ENCODE measurements at regions not wholly inside any gene's neighbourhood (a gene's known extent, or its start where the extent isn't known, plus 50 kb on each side); places are given as distances from the start of the nearest gene placed in this dataset.

DNA sequence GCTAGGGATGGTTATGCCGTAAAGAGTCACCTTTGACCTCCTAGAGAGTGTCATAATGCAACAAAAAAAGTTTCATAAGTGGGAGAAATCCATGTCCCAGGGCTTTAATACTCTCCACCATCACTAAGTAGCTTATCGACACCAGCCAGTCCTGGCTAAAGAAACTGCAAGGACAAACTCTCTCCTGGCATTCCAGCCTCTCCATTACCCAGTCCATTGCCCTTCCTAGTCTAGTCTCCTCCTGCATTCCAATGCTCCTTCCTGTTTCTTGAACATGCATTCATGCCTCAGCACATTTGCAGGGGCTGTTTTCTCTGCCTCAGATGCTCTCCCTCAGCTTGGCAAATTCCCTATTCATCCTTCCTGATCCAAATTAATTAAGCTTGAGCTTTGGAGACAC is 364.1 kb downstream of the BRINP1 start:
- TF ChIP-seq, protein P1, sequence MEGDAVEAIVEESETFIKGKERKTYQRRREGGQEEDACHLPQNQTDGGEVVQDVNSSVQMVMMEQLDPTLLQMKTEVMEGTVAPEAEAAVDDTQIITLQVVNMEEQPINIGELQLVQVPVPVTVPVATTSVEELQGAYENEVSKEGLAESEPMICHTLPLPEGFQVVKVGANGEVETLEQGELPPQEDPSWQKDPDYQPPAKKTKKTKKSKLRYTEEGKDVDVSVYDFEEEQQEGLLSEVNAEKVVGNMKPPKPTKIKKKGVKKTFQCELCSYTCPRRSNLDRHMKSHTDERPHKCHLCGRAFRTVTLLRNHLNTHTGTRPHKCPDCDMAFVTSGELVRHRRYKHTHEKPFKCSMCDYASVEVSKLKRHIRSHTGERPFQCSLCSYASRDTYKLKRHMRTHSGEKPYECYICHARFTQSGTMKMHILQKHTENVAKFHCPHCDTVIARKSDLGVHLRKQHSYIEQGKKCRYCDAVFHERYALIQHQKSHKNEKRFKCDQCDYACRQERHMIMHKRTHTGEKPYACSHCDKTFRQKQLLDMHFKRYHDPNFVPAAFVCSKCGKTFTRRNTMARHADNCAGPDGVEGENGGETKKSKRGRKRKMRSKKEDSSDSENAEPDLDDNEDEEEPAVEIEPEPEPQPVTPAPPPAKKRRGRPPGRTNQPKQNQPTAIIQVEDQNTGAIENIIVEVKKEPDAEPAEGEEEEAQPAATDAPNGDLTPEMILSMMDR (conservative IDR thresholded peaks at IDR 0.05) = no peak
- Histone ChIP-seq H3K9ac (ENCODE audit: extremely low read depth, insufficient read length, low read length) (no peak overlapping the region), H3K23me2 (ENCODE audit: insufficient read length, low read depth, low read length, poor library complexity, severe bottlenecking) (no peaks in the 10 kb centered on the region), H3K4me1 (ENCODE audit: insufficient read depth, low read length) (no peaks in the 10 kb centered on the region), H2AFZ (ENCODE audit: low read length) (no peak overlapping the region), H3K56ac (ENCODE audit: insufficient read length, low read depth, low read length) (no peak overlapping the region), H4K5ac (ENCODE audit: insufficient read length, low read depth, low read length) (no peak overlapping the region), H3K79me2 (ENCODE audit: insufficient read depth, low read length) (no peaks in the 10 kb centered on the region), H2AK5ac (ENCODE audit: insufficient read length, low read length) (no peak overlapping the region), H4K20me1 (ENCODE audit: control insufficient read depth, insufficient read depth, insufficient read length) (no peaks in the 10 kb centered on the region), H3K79me1 (ENCODE audit: insufficient read depth, low read depth, low read length, poor library complexity, severe bottlenecking) (no peaks in the 10 kb centered on the region), H3K9me3 (ENCODE audit: control insufficient read depth, low read depth, low read length) (no peaks in the 10 kb centered on the region), H3K18ac (ENCODE audit: insufficient read length, low read depth, low read length) (no peak overlapping the region), H4K8ac (replicated peaks; ENCODE audit: insufficient read length, low read depth, low read length) (no peak overlapping the region), H2BK15ac (ENCODE audit: low read depth, low read length) (no peak overlapping the region), H3K4ac (ENCODE audit: low read depth, low read length) (no peak overlapping the region), H4K91ac (ENCODE audit: insufficient read length, low read depth, low read length) (no peak overlapping the region), H3K23ac (ENCODE audit: insufficient read length, low read depth, low read length) (no peak overlapping the region), H3K27ac (ENCODE audit: insufficient read length, low read depth, low read length) (no peak overlapping the region), H3K27me3 (ENCODE audit: insufficient read depth, low read length) (no peaks in the 10 kb centered on the region), H3K4me2 (ENCODE audit: insufficient read depth, insufficient read length, low read length) (no peak overlapping the region), H3K14ac (ENCODE audit: insufficient read depth, low read length) (no peak overlapping the region), H2BK12ac (ENCODE audit: insufficient read length, low read depth, low read length) (no peak overlapping the region), H3T11ph (ENCODE audit: low read length) (no peak overlapping the region), H2BK120ac (ENCODE audit: low read depth, low read length, poor library complexity, severe bottlenecking) (no peak overlapping the region), H2BK20ac (ENCODE audit: low read depth, low read length, poor library complexity, severe bottlenecking) (no peak overlapping the region), H2BK5ac (ENCODE audit: insufficient read length, low read length) (no peak overlapping the region)
- H3K27ac Mint-ChIP-seq = no peak overlapping the region
- WGBS (ENCODE audit: extremely low coverage, insufficient read length, low lambda C conversion rate) = no CpG with 5 or more reads among the region's 2 CpGs
- no peaks in the 10 kb centered on the region for H3K27me3 Mint-ChIP-seq (ENCODE audit: low read depth)
- H3K4me1 Mint-ChIP-seq = peaks cover 5 to 9% of the 10 kb centered on the region in 2 experiments
- H3K4me3 Mint-ChIP-seq = no peak overlapping the region
- peak; percentile 29 for DNase-seq
- H3K9me3 Mint-ChIP-seq = no peaks in the 10 kb centered on the region
- no peaks in the 10 kb centered on the region for H3K36me3 Mint-ChIP-seq (ENCODE audit: insufficient read depth in 1 of 3, low read depth in 3 of 3)

Data from H9 (cell line).